HG03558 (cell line): ENCODE measurements at regions not wholly inside any gene's neighbourhood (a gene's known extent, or its start where the extent isn't known, plus 50 kb on each side); places are given as distances from the start of the nearest gene placed in this dataset.

Source experiments
- ATAC-seq: cut with Tn5 transposase; IDR thresholded peaks from one replicate; pipeline ENCODE4 v1.9.1; 2021; ENCODE audit warnings: moderate number of reproducible peaks; ENCODE audit not compliant: unreplicated experiment; ENCODE audit errors: extremely low read depth

GRCh38 chr4:107192601-107193000 lies 156.5 kb upstream of the DKK2 start:
- no peak for ATAC-seq

- no peak for ATAC-seq
These were observed 151.0 kb upstream of the DKK2 start for GRCh38 chr4:107187091-107187490.

GRCh38 chr4:107183155-107183774 lies 147.2 kb upstream of the DKK2 start:
- ATAC-seq, result peak; percentile 88

- ATAC-seq, result no peak
These were observed 146.2 kb upstream of the DKK2 start for GRCh38 chr4:107182347-107182746.

- no peak for ATAC-seq
These were observed 130.8 kb upstream of the DKK2 start for GRCh38 chr4:107166873-107167450.

- no peak for ATAC-seq
These were observed 130.1 kb upstream of the DKK2 start for GRCh38 chr4:107166181-107166580.

GRCh38 chr4:107164962-107165475 lies 128.9 kb upstream of the DKK2 start:
- no peak for ATAC-seq

GRCh38 chr4:107156443-107156842 lies 120.3 kb upstream of the DKK2 start:
- no peak for ATAC-seq

- ATAC-seq, result no peak
These were observed 119.3 kb upstream of the DKK2 start for GRCh38 chr4:107155366-107155765.

GRCh38 chr4:107153956-107154355 lies 117.8 kb upstream of the DKK2 start:
- ATAC-seq, result no peak

- ATAC-seq, result no peak
These were observed 117.1 kb upstream of the DKK2 start for GRCh38 chr4:107153228-107153627.

- ATAC-seq, result no peak
These were observed 115.1 kb upstream of the DKK2 start for GRCh38 chr4:107151173-107151572.

GRCh38 chr4:107148904-107149303 lies 112.8 kb upstream of the DKK2 start:
- no peak for ATAC-seq

- no peak for ATAC-seq
These were observed 111.8 kb upstream of the DKK2 start for GRCh38 chr4:107147873-107148272.

- no peak for ATAC-seq
These were observed 102.3 kb upstream of the DKK2 start for GRCh38 chr4:107138433-107138832.

GRCh38 chr4:107133965-107134653 lies 98.0 kb upstream of the DKK2 start:
- ATAC-seq, result no peak

- no peak for ATAC-seq
These were observed 95.2 kb upstream of the DKK2 start for GRCh38 chr4:107131295-107131694.

GRCh38 chr4:107130157-107130556 lies 94.0 kb upstream of the DKK2 start:
- ATAC-seq, result no peak

- no peak for ATAC-seq
These were observed 93.5 kb upstream of the DKK2 start for GRCh38 chr4:107129611-107130010.

- ATAC-seq, result no peak
These were observed 93.0 kb upstream of the DKK2 start for GRCh38 chr4:107129076-107129475.

- ATAC-seq, result no peak
These were observed 92.0 kb upstream of the DKK2 start for GRCh38 chr4:107128116-107128515.

- ATAC-seq, result no peak
These were observed 89.4 kb upstream of the DKK2 start for GRCh38 chr4:107125496-107125895.
